ENCODE measurements at regions not wholly inside any gene's neighbourhood (a gene's known extent, or its start where the extent isn't known, plus 50 kb on each side); places are given as distances from the start of the nearest gene placed in this dataset.

- intact Hi-C loops (cut with micrococcal nuclease) = no loop called here
- Histone ChIP-seq H3K9me3 (replicated peaks; ENCODE audit: control insufficient read depth, insufficient read depth, low read depth, low read length) (no peaks in the 10 kb centered on the region), H4K20me1 (replicated peaks; ENCODE audit: control insufficient read depth, insufficient read depth, low read length) (no peaks in the 10 kb centered on the region), H3K4me2 (ENCODE audit: insufficient read depth, low read length) (no peak overlapping the region), H3K27ac (ENCODE audit: extremely low read depth, low read depth, low read length) (no peak overlapping the region), H2AFZ (ENCODE audit: low read depth, low read length) (no peak overlapping the region), H3K4me1 (replicated peaks in 1 of 2; ENCODE audit: control insufficient read depth in 2 of 2, insufficient read depth in 2 of 2, low read length in 2 of 2) (no peaks in the 10 kb centered on the region), H3K9me1 (ENCODE audit: control insufficient read depth, insufficient read depth, low read length) (no peaks in the 10 kb centered on the region), H3K9ac (ENCODE audit: insufficient read depth in 1 of 2, low read depth in 2 of 2, low read length in 2 of 2) (no peak overlapping the region), H3K79me2 (ENCODE audit: control insufficient read depth, insufficient read depth, low read length) (no peaks in the 10 kb centered on the region), H3K4me3 (no peak overlapping the region), H3K36me3 (ENCODE audit: control insufficient read depth, insufficient read depth, low read length) (no peaks in the 10 kb centered on the region), H3K27me3 (ENCODE audit: control insufficient read depth in 2 of 2, insufficient read depth in 2 of 2, low read length in 2 of 2) (no peaks in the 10 kb centered on the region)
- TF ChIP-seq, protein P1, sequence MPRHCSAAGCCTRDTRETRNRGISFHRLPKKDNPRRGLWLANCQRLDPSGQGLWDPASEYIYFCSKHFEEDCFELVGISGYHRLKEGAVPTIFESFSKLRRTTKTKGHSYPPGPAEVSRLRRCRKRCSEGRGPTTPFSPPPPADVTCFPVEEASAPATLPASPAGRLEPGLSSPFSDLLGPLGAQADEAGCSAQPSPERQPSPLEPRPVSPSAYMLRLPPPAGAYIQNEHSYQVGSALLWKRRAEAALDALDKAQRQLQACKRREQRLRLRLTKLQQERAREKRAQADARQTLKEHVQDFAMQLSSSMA (CRISPR knock-in tag; IDR thresholded peaks at IDR 0.05) = no peak
- TF ChIP-seq ZNF316 (IDR thresholded peaks at IDR 0.05) (peak; percentile 41; the same call in 1 of the 2 replicates), FUS (optimal IDR thresholded peaks at IDR 0.05; ENCODE audit: low read depth, low read length) (no peak)
- no TSS peak for BruUV-seq (replicated peaks)
- 0% methylated on average over 1 of the region's 1 CpG for WGBS (ENCODE audit: insufficient coverage, low coverage, missing lambda C conversion rate)
- ChIA-PET POLR2A (no interaction called here), CTCF (ENCODE audit: low intra/inter-chr PET ratio) (no interaction called here)
- in situ Hi-C loops (cut with MboI) = no loop called here
- ATAC-seq = no peak
- DNase-seq (ENCODE audit: extremely low read depth in 1 of 4, low spot score in 3 of 4) = no peak
- no peak for FAIRE-seq
Observed at GRCh38 chr6:115214283-115214682, 846.4 kb downstream of the FRK start.

DNA sequence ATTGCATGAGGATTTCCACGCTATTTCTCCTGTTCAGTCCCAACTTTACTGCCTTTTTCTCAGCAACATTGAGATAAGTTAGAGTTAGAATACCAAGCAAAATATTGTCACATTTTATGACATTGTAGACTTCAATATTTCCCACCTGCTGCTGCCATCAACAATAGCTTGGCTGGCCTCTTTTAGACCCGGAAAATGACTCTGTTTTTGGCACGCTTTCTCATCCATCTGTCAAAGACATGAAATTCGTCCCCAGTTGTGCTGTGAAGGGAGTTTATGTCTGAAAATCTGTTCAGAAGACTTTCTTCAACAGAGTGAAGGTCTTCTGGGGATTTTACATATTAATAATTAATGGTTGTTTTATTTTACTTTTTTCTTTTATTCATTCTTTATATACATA, 857.3 kb downstream of the FRK start:
- FAIRE-seq (no peak), DNase-seq (ENCODE audit: extremely low read depth in 1 of 4, low spot score in 3 of 4) (no peak), ATAC-seq (no peak)
- Histone ChIP-seq H4K20me1 (replicated peaks; ENCODE audit: control insufficient read depth, insufficient read depth, low read length) (no peaks in the 10 kb centered on the region), H3K27me3 (ENCODE audit: control insufficient read depth in 2 of 2, insufficient read depth in 2 of 2, low read length in 2 of 2) (no peaks in the 10 kb centered on the region), H3K9me1 (ENCODE audit: control insufficient read depth, insufficient read depth, low read length) (no peaks in the 10 kb centered on the region), H3K4me2 (ENCODE audit: insufficient read depth, low read length) (no peak overlapping the region), H3K36me3 (ENCODE audit: control insufficient read depth, insufficient read depth, low read length) (no peaks in the 10 kb centered on the region), H3K9ac (ENCODE audit: insufficient read depth in 1 of 2, low read depth in 2 of 2, low read length in 2 of 2) (no peak overlapping the region), H3K9me3 (replicated peaks; ENCODE audit: control insufficient read depth, insufficient read depth, low read depth, low read length) (no peaks in the 10 kb centered on the region), H3K27ac (ENCODE audit: extremely low read depth, low read depth, low read length) (no peak overlapping the region), H2AFZ (ENCODE audit: low read depth, low read length) (no peak overlapping the region), H3K79me2 (ENCODE audit: control insufficient read depth, insufficient read depth, low read length) (no peaks in the 10 kb centered on the region), H3K4me3 (no peak overlapping the region), H3K4me1 (replicated peaks in 1 of 2; ENCODE audit: control insufficient read depth in 2 of 2, insufficient read depth in 2 of 2, low read length in 2 of 2) (no peaks in the 10 kb centered on the region)
- TF ChIP-seq NEUROD1 (IDR thresholded peaks at IDR 0.05; ENCODE audit: borderline replicate concordance, low read depth, low read length, partially characterized antibody) (no peak), PHTF2 (CRISPR knock-in tag; IDR thresholded peaks at IDR 0.05) (no peak), BACH1 (tag; IDR thresholded peaks at IDR 0.05) (no peak), MEF2A (IDR thresholded peaks at IDR 0.05; ENCODE audit: control insufficient read depth, low read depth, low read length) (no peak)
- TF ChIP-seq, protein P2, sequence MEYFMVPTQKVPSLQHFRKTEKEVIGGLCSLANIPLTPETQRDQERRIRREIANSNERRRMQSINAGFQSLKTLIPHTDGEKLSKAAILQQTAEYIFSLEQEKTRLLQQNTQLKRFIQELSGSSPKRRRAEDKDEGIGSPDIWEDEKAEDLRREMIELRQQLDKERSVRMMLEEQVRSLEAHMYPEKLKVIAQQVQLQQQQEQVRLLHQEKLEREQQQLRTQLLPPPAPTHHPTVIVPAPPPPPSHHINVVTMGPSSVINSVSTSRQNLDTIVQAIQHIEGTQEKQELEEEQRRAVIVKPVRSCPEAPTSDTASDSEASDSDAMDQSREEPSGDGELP (CRISPR knock-in tag; IDR thresholded peaks at IDR 0.05; ENCODE audit: borderline replicate concordance) = no peak
- POLR2A ChIA-PET = no interaction called here
- in situ Hi-C loops (cut with MboI) (no loop called here), intact Hi-C loops (cut with micrococcal nuclease) (no loop called here)
- WGBS (ENCODE audit: insufficient coverage, low coverage, missing lambda C conversion rate) = 0% methylated on average over 4 of the region's 4 CpGs
- CTCF ChIA-PET (ENCODE audit: low intra/inter-chr PET ratio) = no interaction called here
- BruUV-seq (replicated peaks) = no TSS peak

Measured in K562 (cell line).